ENCODE measurements at regions not wholly inside any gene's neighbourhood (a gene's known extent, or its start where the extent isn't known, plus 50 kb on each side); places are given as distances from the start of the nearest gene placed in this dataset.

DNA sequence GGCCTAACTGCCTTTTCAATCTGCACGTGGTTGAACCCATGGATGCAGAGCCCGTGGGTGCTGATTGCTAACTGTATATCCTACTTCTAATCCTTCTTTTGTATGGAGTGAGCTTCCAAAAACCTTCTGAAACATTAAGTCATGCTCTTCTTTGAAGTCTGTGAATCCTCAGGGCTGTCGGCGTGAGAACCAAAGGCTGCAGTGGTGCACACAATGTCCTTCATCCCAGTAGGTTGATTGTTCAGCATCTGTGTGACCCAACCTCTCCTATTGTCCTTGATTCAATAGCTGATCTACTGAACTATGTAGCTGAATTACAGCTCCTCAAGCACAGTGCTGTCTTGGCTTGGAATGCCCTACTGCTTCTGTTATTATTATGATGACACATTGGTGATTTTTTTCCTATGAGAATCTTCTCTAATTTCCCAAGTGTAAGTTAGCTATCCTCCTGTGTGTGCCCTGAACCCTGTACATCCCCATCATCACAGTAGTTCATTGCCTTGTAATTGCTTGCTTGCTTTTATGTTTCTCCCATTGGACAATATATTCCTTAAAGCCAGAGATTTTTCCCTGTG is 294.6 kb downstream of the TRIML1 start:
- TF ChIP-seq ZIC2 (tag by site-specific recombination; IDR thresholded peaks at IDR 0.05) (no peak), YY1 (tag by site-specific recombination; IDR thresholded peaks at IDR 0.05) (no peak), ZBTB20 (tag by site-specific recombination; IDR thresholded peaks at IDR 0.05) (no peak), BCL11A (tag by site-specific recombination; IDR thresholded peaks at IDR 0.05; ENCODE audit: low read depth) (no peak), ZNF211 (tag by site-specific recombination; IDR thresholded peaks at IDR 0.05; ENCODE audit: low read depth) (no peak), ZSCAN30 (tag by site-specific recombination; IDR thresholded peaks at IDR 0.05) (no peak), ZNF473 (tag by site-specific recombination; IDR thresholded peaks at IDR 0.05) (no peak), ZNF24 (tag by site-specific recombination; IDR thresholded peaks at IDR 0.05) (no peak), ZNF221 (tag by site-specific recombination; IDR thresholded peaks at IDR 0.05; ENCODE audit: borderline replicate concordance) (no peak), ZNF274 (IDR thresholded peaks at IDR 0.05; ENCODE audit: low read length) (no peak), ZNF274 (tag by site-specific recombination; IDR thresholded peaks at IDR 0.05; ENCODE audit: borderline replicate concordance) (no peak)
- TF ChIP-seq, protein P1, sequence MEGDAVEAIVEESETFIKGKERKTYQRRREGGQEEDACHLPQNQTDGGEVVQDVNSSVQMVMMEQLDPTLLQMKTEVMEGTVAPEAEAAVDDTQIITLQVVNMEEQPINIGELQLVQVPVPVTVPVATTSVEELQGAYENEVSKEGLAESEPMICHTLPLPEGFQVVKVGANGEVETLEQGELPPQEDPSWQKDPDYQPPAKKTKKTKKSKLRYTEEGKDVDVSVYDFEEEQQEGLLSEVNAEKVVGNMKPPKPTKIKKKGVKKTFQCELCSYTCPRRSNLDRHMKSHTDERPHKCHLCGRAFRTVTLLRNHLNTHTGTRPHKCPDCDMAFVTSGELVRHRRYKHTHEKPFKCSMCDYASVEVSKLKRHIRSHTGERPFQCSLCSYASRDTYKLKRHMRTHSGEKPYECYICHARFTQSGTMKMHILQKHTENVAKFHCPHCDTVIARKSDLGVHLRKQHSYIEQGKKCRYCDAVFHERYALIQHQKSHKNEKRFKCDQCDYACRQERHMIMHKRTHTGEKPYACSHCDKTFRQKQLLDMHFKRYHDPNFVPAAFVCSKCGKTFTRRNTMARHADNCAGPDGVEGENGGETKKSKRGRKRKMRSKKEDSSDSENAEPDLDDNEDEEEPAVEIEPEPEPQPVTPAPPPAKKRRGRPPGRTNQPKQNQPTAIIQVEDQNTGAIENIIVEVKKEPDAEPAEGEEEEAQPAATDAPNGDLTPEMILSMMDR (tag by site-specific recombination; IDR thresholded peaks at IDR 0.05) = no peak
- TF ChIP-seq, protein P2, sequence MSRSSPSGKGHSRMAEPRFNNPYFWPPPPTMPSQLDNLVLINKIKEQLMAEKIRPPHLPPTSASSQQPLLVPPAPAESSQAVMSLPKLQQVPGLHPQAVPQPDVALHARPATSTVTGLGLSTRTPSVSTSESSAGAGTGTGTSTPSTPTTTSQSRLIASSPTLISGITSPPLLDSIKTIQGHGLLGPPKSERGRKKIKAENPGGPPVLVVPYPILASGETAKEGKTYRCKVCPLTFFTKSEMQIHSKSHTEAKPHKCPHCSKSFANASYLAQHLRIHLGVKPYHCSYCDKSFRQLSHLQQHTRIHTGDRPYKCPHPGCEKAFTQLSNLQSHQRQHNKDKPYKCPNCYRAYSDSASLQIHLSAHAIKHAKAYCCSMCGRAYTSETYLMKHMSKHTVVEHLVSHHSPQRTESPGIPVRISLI (tag by site-specific recombination; IDR thresholded peaks at IDR 0.05) = no peak
- TF ChIP-seq, protein P3, sequence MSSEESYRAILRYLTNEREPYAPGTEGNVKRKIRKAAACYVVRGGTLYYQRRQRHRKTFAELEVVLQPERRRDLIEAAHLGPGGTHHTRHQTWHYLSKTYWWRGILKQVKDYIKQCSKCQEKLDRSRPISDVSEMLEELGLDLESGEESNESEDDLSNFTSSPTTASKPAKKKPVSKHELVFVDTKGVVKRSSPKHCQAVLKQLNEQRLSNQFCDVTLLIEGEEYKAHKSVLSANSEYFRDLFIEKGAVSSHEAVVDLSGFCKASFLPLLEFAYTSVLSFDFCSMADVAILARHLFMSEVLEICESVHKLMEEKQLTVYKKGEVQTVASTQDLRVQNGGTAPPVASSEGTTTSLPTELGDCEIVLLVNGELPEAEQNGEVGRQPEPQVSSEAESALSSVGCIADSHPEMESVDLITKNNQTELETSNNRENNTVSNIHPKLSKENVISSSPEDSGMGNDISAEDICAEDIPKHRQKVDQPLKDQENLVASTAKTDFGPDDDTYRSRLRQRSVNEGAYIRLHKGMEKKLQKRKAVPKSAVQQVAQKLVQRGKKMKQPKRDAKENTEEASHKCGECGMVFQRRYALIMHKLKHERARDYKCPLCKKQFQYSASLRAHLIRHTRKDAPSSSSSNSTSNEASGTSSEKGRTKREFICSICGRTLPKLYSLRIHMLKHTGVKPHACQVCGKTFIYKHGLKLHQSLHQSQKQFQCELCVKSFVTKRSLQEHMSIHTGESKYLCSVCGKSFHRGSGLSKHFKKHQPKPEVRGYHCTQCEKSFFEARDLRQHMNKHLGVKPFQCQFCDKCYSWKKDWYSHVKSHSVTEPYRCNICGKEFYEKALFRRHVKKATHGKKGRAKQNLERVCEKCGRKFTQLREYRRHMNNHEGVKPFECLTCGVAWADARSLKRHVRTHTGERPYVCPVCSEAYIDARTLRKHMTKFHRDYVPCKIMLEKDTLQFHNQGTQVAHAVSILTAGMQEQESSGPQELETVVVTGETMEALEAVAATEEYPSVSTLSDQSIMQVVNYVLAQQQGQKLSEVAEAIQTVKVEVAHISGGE (tag by site-specific recombination; conservative IDR thresholded peaks at IDR 0.05; ENCODE audit: low read depth) = no peak
- TF ChIP-seq, protein P4, sequence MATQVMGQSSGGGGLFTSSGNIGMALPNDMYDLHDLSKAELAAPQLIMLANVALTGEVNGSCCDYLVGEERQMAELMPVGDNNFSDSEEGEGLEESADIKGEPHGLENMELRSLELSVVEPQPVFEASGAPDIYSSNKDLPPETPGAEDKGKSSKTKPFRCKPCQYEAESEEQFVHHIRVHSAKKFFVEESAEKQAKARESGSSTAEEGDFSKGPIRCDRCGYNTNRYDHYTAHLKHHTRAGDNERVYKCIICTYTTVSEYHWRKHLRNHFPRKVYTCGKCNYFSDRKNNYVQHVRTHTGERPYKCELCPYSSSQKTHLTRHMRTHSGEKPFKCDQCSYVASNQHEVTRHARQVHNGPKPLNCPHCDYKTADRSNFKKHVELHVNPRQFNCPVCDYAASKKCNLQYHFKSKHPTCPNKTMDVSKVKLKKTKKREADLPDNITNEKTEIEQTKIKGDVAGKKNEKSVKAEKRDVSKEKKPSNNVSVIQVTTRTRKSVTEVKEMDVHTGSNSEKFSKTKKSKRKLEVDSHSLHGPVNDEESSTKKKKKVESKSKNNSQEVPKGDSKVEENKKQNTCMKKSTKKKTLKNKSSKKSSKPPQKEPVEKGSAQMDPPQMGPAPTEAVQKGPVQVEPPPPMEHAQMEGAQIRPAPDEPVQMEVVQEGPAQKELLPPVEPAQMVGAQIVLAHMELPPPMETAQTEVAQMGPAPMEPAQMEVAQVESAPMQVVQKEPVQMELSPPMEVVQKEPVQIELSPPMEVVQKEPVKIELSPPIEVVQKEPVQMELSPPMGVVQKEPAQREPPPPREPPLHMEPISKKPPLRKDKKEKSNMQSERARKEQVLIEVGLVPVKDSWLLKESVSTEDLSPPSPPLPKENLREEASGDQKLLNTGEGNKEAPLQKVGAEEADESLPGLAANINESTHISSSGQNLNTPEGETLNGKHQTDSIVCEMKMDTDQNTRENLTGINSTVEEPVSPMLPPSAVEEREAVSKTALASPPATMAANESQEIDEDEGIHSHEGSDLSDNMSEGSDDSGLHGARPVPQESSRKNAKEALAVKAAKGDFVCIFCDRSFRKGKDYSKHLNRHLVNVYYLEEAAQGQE (tag by site-specific recombination; IDR thresholded peaks at IDR 0.05) = no peak
